Right ventricle myocardium inferior (tissue), 1 donor: ENCODE measurements at regions not wholly inside any gene's neighbourhood (a gene's known extent, or its start where the extent isn't known, plus 50 kb on each side); places are given as distances from the start of the nearest gene placed in this dataset.

Experiments used
- ATAC-seq: fragments of 200-7000 bp; cut with Tn5 transposase; one replicate; pipeline ENCODE4 v1.9.1; 2020; ENCODE audit warnings: mild to moderate bottlenecking, moderate library complexity
- DNase-seq: peaks from one replicate; pipeline ENCODE4 v3.0.0; 2021; ENCODE audit errors: missing footprints
- intact Hi-C: fragments of 100-400 bp; cut with DNase I; formaldehyde crosslinking; loops from one replicate; pipeline ENCODE4 v1.11.0; 2022
- donor health status: DM: no; HTN: yes; CAD: no; lungs with severe emphysema.

GRCh38 chr4:130163701-130164100 lies 1067.7 kb downstream of the C4orf33 start:
- ATAC-seq: no peak
- no peak for DNase-seq
- intact Hi-C loops: no loop called here

- DNase-seq (no peak), ATAC-seq (no peak)
- intact Hi-C loops: no loop called here
These were observed 1069.4 kb downstream of the C4orf33 start for GRCh38 chr4:130165381-130165780.

DNA sequence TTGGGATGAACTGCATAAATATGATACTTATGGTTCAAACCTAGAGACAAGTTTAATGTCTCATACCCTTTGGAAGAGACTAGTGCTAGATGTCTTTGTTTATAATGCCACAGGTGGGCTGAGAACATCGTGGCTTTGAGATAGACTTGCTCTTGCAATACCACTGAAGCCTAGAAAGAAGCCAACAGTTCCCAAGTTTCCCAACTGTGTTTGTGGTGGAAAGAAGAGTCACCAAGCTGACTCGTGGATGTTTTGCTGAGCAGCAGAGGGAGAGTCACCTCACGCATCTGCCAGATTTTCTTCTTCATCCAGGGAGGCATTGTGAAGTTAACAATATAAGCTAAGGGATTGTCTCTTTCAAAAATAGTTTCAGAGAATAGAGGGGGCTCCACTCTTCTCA lies 1076.2 kb downstream of the C4orf33 start:
- intact Hi-C loops: no loop called here
- DNase-seq: no peak
- no peak for ATAC-seq

- intact Hi-C loops: no loop called here
- ATAC-seq: no peak
- no peak for DNase-seq
These were observed 1082.2 kb downstream of the C4orf33 start for GRCh38 chr4:130178106-130178505.

- intact Hi-C loops: no loop called here
- ATAC-seq: no peak
- no peak for DNase-seq
These were observed 1087.1 kb downstream of the C4orf33 start for GRCh38 chr4:130183096-130183495.

DNA sequence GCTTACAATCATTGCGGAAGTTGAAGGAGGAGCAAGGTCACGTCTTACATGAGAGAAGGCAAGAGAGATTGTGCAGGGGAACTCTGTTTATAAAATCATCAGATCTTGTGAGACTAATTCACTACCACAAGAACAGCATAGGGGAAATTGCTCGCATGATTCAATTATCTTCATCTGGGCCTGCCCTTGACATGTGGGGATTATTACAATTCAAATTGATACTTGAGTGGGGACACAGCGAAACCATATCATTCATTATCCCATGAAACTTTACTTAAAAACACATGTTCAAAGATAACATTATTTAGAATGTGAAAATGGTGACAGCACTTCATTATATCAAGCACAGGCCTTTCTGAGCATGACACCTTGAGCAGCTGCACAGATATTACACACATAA lies 1087.8 kb downstream of the C4orf33 start:
- DNase-seq (no peak), ATAC-seq (no peak)
- intact Hi-C loops: no loop called here

DNA sequence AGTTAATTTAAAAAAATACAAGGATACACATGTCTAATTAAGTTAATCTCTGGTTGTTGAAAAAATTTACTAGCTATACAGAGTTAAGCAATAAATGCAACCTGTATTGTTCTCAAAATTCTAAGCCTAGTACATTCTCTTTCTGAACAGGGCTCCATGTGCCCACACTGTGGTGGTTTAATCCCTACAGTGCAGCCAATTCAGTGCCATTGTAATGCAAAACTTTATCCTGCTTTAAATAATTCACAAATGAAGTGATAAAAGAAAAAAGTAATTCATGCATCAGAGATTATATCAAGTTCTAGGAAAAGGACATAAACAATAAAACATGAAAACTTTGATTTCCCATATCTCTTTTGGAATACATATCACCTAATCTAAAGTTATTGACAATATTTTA lies 1089.2 kb downstream of the C4orf33 start:
- DNase-seq (no peak), ATAC-seq (no peak)
- intact Hi-C loops: no loop called here

- intact Hi-C loops: no loop called here
- ATAC-seq: no peak
- DNase-seq: no peak
These were observed 1091.0 kb downstream of the C4orf33 start for GRCh38 chr4:130186931-130187330.

- intact Hi-C loops: no loop called here
- ATAC-seq (no peak), DNase-seq (no peak)
These were observed 1091.6 kb downstream of the C4orf33 start for GRCh38 chr4:130187587-130187986.

- DNase-seq: no peak
- intact Hi-C loops: no loop called here
- no peak for ATAC-seq
These were observed 1096.8 kb downstream of the C4orf33 start for GRCh38 chr4:130192787-130193186.

DNA sequence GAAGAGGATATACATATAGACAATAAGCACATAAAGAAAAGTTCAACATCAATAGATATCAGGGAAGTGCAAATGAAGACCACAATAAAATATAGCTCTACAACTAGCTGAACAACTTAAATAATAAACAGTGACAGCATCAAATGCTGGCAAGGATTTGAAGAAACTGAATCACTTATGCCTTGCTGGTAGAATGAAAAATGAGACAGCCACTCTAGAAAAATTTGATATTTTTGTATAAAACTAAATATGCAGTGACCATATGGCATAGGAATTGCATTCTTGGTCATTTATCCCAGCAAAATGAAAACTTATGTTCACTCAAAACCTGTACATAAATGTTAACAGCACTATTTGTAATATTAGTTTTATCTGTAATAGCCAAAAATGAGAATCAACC lies 1102.0 kb downstream of the C4orf33 start:
- intact Hi-C loops: no loop called here
- no peak for DNase-seq
- ATAC-seq: no peak

DNA sequence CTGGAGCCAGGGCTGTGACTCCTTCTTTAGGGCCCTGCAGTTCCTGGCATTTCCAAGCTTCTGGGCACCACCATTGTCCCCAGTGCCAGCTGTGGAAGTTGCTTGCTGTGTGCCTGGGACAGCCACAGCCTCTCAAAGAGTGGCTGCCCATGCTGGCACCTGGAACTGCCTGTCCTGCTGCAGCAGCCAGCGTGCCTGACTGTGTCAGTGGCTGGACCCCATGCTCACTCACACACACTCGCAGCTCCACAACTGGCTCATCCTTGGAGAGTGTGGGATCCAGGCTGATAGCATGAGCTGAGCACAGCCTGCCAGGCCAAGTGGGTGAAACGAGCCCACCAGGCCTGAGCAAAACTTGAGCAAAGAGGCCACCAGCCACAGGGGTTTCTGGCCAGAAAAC lies 1107.6 kb downstream of the C4orf33 start:
- ATAC-seq (no peak), DNase-seq (peak; percentile 21)
- intact Hi-C loops: no loop called here

- ATAC-seq (no peak), DNase-seq (no peak)
- intact Hi-C loops: no loop called here
These were observed 1114.9 kb downstream of the C4orf33 start for GRCh38 chr4:130210864-130211263.

GRCh38 chr4:130214268-130214667 lies 1118.3 kb downstream of the C4orf33 start:
- no peak for ATAC-seq
- intact Hi-C loops: no loop called here
- DNase-seq: no peak

GRCh38 chr4:130233377-130234047 lies 1137.6 kb downstream of the C4orf33 start:
- ATAC-seq: no peak
- DNase-seq: no peak
- intact Hi-C loops: no loop called here

DNA sequence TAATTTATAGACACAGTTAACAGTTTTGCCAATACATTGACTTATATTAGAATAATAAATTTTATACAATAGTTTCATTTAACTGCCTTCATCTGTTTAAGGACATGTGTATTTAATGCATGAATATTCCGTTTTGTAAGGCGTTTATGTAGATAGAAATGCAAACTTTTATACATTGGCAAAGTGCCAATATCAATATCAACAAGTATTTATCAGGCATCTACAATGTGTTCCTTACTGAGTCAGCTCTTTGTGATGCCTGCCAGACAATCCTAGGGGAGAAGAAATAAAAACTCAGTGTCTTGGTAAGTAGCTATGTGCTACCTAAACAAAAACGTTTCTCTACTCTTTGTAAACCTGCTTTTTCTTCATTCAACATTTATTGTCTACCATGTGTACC lies 1142.2 kb downstream of the C4orf33 start:
- ATAC-seq (no peak), DNase-seq (no peak)
- intact Hi-C loops: no loop called here

DNA sequence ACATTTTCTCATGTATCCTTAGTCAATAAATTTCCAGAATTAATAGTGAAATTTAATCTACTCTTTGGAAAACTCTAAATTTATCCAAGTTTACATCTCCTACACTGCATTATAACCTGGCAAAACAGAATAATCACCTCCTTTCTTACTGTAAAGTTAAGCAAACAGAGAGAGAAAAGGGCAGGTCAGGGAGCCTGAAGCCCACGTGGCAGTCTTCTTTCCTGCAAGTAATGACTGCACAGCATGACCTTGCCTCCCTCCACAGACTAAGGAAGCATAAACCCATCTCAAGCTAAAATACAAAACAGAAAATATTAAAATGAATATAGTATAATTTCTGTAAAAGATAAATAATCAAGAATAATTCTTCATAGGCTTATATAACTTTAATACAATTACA lies 1153.0 kb downstream of the C4orf33 start:
- no peak for DNase-seq
- ATAC-seq: no peak
- intact Hi-C loops: no loop called here

DNA sequence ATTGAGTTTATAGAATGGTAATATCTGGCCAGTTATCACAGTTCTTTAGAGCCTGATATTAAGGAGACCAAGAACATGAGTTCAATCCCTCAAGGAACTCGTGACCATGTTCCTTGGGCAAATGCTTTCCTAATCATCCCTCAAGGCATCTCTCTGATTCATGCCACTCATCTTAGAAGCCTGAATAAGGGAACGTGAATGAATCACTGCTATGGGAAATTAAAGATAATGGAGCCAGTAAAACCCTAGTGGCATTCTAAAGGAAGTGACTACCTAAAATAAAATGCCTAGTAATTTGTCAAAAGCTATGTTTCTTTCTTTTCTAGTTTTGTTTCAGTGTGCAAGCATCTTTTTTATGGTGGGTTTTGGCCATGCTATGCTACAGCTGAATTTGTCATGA lies 1161.3 kb downstream of the C4orf33 start:
- no peak for ATAC-seq
- intact Hi-C loops: no loop called here

DNA sequence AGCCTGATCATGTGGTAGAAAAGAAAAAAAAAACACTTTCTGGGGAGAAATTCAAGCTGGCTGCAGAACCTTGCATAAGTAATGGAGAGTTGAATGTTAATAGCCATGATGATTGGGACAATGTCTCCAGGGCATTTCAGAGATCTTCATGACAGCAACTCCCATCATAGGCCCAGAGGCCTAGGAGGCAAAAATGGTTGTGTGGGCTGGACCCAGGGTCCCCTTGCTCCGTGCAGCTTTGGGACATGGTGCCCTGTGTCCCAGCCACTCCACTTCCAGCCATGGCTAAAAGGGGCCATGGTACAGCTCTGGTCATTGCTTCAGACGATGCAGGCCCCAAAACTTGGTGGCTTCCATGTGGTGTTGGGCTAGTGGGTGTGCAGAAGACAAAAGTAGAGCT lies 1170.9 kb downstream of the C4orf33 start:
- DNase-seq: no peak
- intact Hi-C loops: no loop called here

More for the DNA sequence above, 1161.3 kb downstream of the C4orf33 start:
- DNase-seq: no peak

DNA sequence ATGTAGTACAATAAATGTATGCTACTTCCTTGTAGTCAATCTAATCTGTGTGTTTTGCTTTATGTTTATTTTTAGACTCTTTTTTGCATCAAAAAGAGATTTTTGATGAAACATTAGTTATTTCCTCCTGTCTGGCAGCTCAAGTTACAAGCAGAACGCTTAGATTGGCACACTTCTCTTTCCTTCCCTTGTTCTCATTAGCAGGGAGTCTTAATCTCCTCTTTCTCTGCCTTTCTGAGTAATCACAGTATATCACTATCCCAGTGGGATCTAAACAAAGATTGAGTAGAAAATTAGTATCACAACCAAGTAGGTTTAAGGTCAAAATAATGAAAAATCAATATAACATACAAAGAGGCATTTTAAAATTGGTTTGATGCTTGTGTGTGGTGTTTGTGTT lies 1192.6 kb downstream of the C4orf33 start:
- ATAC-seq: no peak

More for the DNA sequence above, 1170.9 kb downstream of the C4orf33 start:
- no peak for ATAC-seq

GRCh38 chr4:130293692-130294091 lies 1197.7 kb downstream of the C4orf33 start:
- DNase-seq (no peak), ATAC-seq (no peak)
- intact Hi-C loops: no loop called here

More for the DNA sequence above, 1192.6 kb downstream of the C4orf33 start:
- intact Hi-C loops: no loop called here
- no peak for DNase-seq
